ENCODE measurements at regions not wholly inside any gene's neighbourhood (a gene's known extent, or its start where the extent isn't known, plus 50 kb on each side); places are given as distances from the start of the nearest gene placed in this dataset.
"Not testable (repeated sequence)": the region's sequence is repeated elsewhere in the genome, so short reads cannot be mapped to it uniquely, and the experiment has no call there.

DNA sequence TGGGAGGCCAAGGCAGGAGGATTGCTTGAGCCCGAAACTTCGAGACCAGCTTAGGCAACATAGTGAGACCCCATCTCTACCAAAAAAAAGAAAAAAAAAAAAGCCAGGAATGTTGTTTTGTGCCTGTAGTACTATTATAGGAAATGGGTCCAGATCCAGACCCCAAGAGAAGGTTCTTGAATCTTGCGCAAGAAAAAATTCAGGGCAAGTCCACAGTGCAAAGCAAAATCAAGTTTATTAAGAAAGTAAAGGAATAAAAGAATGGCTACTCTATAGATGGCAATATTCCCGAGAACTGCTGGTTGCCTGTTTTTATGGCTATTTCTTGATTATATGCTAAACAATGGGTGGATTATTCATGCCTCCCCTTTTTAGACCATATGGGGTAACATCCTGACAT is 51.2 kb upstream of the RDX start:
- DNase-seq, result no peak

DNA sequence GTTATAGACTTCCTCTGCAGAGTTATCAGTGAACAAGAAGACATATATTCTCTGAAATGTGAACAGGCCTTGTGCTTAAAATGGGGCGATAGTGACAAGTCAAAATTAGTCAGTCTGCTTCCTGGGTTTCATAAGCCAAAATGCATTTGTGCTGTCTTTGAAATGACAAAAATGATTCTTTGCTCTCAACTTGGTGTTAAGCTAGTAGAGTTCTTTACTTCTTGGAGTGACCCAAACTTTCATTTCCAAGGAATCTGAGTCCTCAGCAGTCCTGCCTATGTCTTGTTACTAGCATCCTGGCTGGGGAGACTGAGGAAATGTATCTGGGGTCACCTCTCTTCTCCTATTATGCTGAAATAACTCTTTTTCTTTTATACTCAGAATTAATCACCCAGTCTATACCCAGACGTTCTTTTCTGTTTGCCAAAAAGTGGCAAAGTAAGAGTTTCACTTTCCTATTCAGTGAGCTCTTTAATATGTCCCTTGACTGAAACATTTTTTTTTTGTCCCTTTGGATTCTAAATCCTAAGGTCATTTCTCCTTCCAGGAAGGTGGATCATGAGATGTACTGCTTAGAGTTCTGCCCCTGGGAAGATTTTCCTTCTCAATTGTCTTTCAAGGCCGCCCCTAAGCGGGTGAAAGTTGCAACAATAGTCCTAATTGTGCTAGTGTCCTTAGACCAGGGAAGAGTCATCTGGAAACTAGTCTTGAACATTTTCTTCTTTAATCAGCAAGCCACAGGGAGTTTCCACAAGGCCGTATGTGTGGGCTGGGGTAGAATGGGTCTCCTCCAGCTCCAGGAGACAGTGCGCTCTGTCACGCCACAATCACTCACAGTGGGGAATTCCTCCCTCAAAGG is 53.0 kb upstream of the RDX start:
- peak; percentile 88 for DNase-seq

DNA sequence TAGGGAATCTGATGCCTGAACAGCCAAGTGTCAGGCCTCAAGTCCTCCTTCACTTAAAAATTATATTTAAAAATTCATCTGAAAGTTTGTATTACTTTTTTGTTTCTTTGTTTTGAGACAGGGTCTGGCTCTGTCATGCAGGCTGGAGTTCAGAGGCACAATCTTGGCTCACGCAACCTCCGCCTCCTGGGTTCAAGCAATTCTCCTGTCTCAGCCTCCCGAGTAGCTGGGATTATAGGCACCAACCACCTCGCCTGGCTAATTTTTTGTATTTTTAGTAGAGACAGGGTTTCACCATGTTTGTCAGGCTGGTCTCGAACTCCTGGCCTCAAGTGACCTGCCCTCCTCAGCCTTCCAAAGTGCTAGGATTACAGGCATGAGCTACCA is 53.6 kb upstream of the RDX start:
- not testable (repeated sequence) for DNase-seq

DNA sequence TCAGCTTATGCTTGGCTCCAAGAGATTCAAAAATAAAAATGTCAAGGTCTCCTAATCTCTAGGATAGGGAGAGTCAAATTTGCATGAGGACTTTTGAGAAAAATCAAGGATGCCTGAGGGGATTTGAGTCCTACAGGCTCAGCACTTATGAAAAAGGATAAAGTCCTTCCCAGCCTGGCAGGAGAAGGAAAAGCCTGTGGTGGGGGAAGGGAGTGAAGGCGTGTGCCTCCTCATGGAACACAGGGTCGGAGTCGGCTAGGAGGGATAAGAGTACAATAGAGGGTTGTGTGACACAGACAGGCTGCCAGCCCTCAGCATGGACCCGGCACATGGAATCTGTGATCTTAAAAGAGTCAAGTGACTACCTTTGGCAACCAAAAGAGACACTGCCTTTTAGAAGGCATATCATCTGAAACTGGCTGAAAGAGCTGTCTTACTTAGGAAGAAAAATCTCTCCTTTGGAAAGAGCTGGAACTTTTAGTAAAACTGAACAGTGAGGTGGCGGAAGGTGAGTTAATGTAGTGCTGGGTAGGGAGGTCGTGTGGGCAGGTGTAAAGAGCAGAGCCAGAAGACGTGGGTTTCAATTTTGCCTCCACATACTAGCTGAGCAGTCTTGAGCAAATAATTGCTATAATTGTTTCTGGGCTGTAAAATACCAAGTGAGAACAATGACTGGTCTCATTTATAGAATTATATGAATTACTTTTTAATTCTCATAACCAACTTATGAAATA is 58.8 kb upstream of the RDX start:
- DNase-seq, result no peak

DNA sequence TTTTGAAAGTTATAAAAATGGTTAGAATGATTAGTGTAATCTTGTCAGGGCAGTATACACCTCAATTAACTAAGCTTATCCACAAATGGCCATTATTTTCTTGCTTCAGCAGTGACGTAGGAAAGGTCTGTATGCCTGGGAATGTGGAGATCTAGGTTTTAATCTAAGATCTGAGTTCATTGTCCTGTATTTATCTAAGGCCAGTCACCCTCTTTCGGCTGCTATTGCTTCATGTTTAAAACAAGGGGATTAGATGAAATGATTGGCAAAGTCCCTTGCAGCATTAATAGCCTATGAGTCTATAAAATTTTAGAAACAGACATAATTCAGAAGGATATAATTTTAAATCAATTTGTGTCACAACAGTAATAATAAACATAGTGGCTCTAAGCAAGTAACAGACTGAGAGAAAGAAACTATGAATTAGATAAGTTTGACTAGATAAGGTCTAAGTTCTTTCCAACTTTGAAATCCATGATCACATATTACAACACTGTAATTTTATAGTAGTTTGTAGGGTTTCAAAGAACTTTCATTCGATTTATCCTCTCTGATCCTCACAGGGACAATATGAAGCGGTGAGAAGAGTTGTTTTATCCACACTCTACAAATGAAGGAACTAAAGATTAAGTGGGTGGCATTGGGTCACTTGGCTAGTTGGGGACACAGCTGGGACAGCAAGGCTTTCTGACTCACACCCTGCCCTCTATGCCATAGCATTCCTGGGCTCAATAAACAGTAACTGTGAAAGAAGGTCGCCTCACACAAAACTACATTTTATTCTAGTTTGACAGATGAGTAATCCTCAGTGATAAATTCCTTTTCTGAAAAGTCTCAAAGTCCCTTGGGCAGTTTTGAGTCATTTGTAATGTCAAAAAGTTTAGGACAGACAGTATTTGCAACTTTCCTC is 60.6 kb upstream of the RDX start:
- DNase-seq, result no peak

DNA sequence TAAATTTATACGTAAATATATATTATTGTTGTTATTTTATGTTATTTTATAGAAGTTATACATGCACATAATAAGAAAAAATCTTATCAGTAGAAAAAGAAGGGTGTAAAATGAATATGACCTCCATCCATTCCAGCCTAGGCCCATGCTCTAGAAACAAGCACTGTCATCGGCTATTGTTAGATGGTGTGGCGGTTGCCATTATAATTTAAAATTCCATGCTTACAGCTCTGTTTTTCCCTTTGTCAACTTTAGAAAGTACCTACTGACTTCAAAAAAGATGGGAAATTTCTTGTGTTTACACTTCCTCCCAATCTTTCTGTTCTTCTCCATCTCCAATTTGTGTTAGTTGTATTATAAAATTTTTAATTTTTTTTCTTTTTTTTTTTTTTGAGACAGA is 61.9 kb upstream of the RDX start:
- DNase-seq, result no peak

DNA sequence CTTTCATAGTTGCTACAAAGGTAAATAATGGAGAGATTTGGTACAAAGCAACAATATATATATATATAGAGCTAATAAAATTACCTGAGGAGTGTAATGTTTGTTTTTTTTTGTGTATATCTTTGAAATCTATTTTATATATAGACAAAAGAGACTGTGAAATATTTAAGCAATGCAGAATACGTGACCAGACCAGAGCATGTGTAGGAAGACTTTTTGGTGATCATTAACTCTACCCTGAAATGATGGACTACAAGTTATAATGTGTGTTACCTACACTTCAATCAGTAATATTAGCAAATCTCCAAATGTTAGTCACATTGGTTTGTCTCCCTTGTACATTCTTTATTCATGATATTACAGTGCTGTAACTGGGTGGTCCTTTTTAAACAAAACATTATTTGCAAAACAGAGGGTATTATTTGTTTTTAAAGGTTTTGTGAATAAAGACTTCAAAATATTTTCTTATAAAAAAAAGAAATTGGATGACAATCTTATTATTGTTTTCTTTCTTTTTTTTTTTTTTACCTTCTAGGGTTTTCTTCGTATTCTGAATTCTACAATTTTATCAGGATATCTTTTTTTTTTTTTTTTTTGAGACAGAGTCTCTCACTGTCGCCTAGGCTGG is 64.5 kb upstream of the RDX start:
- DNase-seq, result not testable (repeated sequence)

DNA sequence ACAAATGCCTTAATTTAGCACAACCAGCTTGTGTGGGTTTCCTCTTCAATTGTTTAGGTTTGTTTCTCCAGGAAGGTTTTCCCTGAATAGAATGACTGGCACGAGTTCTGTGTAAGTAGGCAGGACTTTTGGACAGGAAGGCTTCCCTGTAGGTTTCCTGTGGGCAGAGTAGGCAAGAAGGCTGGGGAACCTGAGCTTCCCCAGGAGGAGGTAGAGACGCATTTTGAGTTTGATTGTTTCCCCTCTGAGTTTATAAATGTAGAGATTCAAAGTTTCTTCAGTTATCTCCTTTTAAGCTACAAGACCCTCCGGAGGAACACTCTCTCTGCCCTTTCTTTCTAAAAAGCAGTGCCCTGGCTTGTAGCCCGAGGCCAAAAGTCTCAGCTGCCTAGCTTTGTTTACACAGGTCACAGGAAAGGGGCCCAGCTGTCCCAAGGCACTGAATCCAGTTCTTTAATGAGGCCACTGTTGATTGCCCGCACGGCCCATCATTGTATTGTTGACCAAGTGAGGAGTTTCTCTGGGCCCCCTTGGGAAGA is 66.6 kb upstream of the RDX start:
- DNase-seq, result no peak

DNA sequence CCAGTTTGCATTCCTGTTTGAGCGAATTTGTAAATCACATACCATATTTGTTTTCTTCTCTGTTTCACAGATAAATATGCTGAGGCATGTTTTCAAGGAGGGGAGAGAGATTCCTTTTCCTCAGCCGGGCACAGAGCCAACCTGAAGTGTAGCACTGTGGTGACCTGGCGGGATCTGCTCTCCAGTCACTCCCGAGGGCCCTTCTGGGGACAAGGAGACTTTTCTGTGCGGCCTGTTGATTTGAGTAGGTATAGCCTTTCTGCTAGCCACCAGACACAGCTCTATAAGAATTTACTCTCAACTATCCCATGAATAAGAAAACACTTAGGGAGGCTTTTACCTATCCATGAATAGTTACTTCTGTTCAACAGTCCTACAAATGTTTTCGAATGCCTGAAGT is 63.5 kb upstream of the FDX1 start:
- no peak for DNase-seq

DNA sequence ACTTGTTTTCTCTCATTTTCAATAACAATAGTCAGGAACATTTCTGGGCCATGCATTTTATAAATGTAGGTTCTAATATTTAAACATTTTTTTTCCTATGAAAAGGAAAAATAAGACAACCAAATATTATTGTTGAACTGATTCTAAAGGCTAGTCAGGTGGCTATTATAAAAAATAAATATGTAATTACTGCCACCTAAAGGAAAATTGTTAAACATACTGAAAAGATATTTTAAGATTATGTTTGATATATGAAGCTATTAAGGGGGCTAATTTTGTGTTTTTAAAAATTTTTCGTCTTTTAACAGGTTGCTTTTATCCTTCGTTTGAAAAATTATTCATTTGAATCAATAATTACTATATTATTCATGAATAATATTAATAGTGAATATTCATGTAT is 62.2 kb upstream of the FDX1 start:
- DNase-seq, result no peak

DNA sequence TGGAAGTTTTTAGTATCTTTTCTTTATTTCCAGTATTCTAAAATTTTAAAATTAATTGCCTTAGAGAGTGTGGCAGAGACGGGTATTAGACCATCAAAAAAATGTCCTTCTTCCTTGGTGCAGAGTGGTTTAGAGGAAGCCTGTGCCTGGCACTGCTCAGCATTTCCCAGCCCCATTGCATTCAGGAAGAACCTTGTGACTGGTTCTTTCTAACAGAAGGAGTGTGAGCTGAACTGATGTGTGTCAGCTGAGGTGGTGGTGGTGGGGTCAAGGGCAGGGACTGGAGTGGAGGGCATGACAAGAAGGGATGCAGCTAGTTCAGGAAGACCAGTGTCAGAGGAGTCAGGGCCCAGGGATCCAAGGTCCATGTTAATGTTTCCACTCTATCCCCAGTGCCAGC is 58.7 kb upstream of the FDX1 start:
- DNase-seq, result no peak

DNA sequence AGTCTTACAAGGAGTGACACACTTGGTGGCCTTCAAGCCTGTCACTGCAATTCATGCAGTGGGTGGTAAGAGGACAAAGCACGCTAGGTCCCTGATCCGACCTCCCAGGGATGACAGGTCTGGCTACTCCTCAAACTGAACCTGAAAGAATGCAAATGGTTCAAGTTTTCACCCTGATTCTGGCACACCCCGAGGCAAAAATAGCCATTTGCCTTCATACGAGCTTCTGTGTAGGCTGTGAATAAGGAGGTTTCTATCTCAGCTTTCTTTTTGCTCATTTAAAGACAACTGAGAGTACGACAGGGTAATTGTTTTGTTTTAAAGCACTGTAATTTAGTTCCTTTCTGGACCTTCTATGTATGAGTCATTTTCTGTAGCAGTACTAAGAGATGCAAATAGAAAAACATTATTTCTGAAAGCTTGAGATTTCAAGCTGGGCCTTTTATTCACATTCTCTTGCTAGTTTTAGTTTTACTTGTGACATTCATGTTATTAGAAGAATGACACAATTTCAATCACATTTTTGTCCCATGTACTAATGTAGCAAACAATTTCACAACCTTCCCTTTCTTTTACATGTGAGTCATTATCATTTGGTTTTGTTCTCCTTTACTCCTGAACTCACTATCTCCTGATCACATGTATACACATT is 56.6 kb upstream of the FDX1 start:
- no peak for DNase-seq

DNA sequence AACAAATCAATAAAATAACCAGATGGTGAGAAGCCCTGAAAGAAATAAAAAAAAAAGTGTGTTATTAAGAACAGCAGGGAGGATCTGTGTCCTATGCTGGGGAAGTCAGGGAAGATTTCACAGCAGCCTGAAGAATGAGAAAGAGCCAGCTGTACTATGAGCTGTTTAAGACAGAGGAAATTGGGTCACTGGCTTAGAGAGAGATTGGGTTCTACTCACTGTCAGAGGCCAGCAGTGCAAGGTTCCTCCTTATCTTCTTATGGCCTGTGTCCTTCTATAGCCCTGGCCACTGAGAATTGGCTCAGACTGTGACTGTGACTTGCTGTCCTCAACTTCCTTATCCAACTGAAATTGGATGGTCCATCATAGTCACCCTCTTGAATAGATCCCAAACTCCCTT is 54.8 kb upstream of the FDX1 start:
- DNase-seq, result no peak

DNA sequence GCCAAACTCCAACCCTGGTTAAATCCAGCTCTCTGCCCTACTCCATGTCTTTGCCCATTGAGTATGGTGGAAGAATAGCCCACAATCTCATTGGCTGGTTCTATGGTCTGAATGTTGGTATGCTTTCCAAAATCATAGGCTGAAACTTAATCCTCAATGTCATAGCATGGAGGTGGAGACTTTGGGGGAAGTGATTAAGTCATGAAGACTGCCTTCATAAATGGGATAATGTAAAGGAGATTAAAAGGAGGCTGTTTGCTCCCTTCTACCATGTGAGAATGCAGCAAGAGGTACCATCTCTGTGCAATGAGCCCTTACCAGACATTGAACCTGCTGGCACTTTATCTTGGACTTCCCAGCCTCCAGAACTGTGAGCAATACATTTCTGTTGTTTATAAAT is 54.4 kb upstream of the FDX1 start:
- DNase-seq, result no peak

DNA sequence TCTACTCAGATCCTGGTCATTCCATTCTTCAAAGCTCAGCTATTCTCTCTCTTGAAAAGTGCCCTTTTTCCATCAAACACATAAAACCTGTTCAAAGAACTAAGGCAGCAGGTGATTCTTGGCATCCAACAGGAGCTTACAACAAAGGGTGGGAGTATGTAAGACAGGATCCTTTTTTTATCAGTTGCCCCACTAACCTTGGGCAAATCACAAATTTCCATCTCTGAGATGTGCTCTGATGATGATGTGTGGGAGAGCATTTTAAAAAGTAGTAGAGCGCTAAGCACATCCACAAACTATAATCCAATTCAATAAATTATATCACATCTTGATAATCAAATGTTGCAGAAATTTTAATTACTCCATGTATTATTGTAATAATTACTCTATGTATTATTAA is 53.7 kb upstream of the FDX1 start:
- DNase-seq, result no peak

DNA sequence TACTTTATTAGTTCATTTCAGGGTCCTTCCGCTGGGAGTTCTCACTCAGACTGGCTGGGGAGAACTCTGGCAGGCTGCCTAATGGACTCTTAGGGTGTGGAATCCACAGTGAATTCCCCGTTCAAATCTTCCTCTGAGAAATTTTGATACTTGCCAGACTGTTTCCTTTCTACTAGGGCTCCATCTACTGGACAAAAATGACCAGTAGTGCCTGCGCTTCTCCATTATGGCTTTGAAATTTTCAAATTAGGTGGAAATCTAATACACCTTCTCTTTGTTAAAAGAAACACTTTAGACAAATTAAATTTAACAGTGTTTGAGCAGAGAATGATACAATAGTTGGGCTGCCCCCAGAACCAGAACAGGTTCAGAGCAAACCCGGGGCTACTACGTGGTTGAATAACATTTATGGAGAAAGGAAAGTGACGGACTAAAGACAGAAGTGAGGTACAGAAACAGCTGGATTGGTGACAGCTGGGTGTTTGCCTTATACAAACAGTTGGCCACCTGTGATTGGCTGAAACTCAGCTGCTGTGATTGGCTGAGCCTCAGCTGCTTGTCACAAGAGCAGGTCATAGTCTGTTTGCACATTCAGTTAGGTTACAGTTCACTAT is 52.9 kb upstream of the FDX1 start:
- DNase-seq, result no peak

DNA sequence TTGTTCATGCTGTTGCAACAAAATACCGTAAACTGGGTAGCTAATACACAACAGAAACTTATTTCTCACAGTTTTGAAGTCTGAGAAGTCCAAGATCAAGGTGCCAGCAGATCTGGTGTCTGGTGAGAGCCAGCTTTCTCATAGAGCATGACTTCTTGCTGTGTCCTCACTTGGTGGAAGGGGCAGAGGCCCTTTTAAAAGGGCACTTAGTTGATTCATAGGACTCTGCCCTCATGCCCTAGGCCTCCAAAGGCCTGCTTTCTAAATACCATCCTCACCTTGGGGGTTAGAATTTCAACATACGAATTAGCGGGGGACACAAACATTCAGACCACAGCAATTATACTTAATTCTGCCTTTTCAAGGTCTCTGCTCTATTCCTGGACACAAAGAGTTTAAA is 52.3 kb upstream of the FDX1 start:
- DNase-seq, result no peak

DNA sequence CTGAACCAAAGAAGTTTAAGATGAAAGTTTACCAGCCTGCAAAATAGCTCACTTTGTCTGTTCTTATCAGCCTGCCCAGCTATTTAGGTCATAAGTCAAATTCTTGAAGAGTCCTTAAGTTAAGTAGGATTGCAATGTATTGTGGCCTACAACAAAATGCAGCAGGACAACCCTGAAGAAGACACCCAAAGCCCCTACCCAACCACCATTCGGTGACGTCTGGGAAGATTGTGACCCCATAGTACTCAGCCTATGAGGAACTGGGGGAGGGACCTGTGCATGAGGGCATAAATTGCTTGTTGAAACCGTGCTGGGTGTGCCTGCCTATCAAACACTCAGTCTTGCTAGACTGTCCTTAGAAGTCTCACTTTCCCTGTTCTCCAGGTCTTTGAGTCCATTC is 50.5 kb upstream of the FDX1 start:
- DNase-seq, result no peak

DNA sequence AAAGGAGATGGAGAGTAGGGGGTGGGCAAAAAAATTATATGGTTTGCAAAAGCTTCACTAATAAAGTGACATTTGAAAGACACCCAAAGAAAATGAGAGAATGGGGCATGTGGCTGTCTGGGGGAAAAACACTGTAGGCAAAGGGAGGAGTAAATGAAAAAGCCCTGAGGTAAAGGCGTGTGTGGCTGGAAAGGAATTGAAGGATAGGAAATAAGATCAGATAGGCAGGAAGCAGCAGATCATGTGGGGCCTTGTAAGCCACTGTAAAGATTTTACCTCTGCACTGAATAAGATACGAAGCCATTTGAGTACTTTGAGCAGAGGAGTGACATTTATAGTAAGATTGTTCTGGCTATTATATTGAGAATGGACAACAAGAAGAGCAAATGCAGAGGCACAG is 49.8 kb upstream of the FDX1 start:
- no peak for DNase-seq

All from activated effector memory CD4-positive, alpha-beta T cell treated with anti-CD3 and anti-CD28 coated beads, Interleukin-2, amount 50 U/mL, for 16 hours (primary cell).